KMS-11 (cell line): ENCODE measurements at regions not wholly inside any gene's neighbourhood (a gene's known extent, or its start where the extent isn't known, plus 50 kb on each side); places are given as distances from the start of the nearest gene placed in this dataset.

Experiments
- H2AFZ ChIP-seq: fragments of 200-600 bp; sonication (generic); 2 replicates; pipeline ENCODE4 v1.6.1; 2016; ENCODE audit warnings: antibody characterized with exemption, mixed run types, low read depth
- H3K27ac ChIP-seq: fragments of 200-600 bp; sonication (generic); 2 replicates; pipeline ENCODE4 v1.6.1; 2016; ENCODE audit warnings: mild to moderate bottlenecking, mixed run types
- H3K27me3 ChIP-seq: fragments of 200-600 bp; sonication (generic); 2 replicates; pipeline ENCODE4 v1.6.1; 2017; ENCODE audit warnings: mild to moderate bottlenecking, low read depth, mixed run types, moderate library complexity; ENCODE audit not compliant: insufficient read depth
- H3K36me3 ChIP-seq: fragments of 200-600 bp; sonication (generic); 2 replicates; pipeline ENCODE4 v1.6.1; 2017; ENCODE audit warnings: mild to moderate bottlenecking, mixed run types; ENCODE audit not compliant: insufficient read depth
- H3K4me1 ChIP-seq: fragments of 200-600 bp; sonication (generic); 2 replicates; pipeline ENCODE4 v1.6.1; 2016; ENCODE audit warnings: mild to moderate bottlenecking, low read depth, mixed run types; ENCODE audit not compliant: poor library complexity, severe bottlenecking
- H3K4me2 ChIP-seq: fragments of 200-600 bp; sonication (generic); 2 replicates; pipeline ENCODE4 v1.7.0; 2016; ENCODE audit warnings: mild to moderate bottlenecking, mixed run types
- H3K4me3 ChIP-seq: fragments of 200-600 bp; sonication (generic); IDR thresholded peaks from 2 replicates; pipeline ENCODE4 v1.6.1; 2017; ENCODE audit warnings: low read depth, low read length, mixed read lengths; ENCODE audit not compliant: insufficient read depth
- H3K79me2 ChIP-seq: fragments of 200-600 bp; sonication (generic); 2 replicates; pipeline ENCODE4 v1.6.1; 2016; ENCODE audit warnings: low read depth, mixed run types; ENCODE audit not compliant: insufficient read depth
- H3K9ac ChIP-seq: fragments of 200-600 bp; sonication (generic); 2 replicates; pipeline ENCODE4 v1.6.1; 2016; ENCODE audit warnings: mild to moderate bottlenecking, mixed run types
- H4K20me1 ChIP-seq: fragments of 200-600 bp; sonication (generic); 2 replicates; pipeline ENCODE4 v1.6.1; 2016; ENCODE audit warnings: mild to moderate bottlenecking, mixed run types; ENCODE audit not compliant: insufficient read depth
- TF ChIP-seq, protein P1 (sequence below): fragments of 200-600 bp; sonication (generic); conservative IDR thresholded peaks from 2 replicates; pipeline ENCODE4 v1.6.1; 2017; ENCODE audit warnings: low read depth, mild to moderate bottlenecking, antibody characterized with exemption, low read length, moderate library complexity, mixed read lengths

GRCh38 chr16:86033016-86033474 is 134.1 kb downstream of the IRF8 start:
- H3K4me2 ChIP-seq, result no peak overlapping the region

GRCh38 chr16:86033971-86034370 is 135.0 kb downstream of the IRF8 start:
- H3K4me1 ChIP-seq, result no peaks in the 10 kb centered on the region
- no peak overlapping the region for H2AFZ ChIP-seq
- no peaks in the 10 kb centered on the region for H3K36me3 ChIP-seq
- H3K27ac ChIP-seq, result no peak overlapping the region
- no peaks in the 10 kb centered on the region for H3K79me2 ChIP-seq
- H3K27me3 ChIP-seq, result peaks cover 23% of the 10 kb centered on the region; the same call in 1 of the 2 replicates
- H4K20me1 ChIP-seq, result no peaks in the 10 kb centered on the region
- H3K9ac ChIP-seq, result no peak overlapping the region
- no peak overlapping the region for H3K4me3 ChIP-seq
- no peak overlapping the region for H3K4me2 ChIP-seq
- TF ChIP-seq, protein P1, sequence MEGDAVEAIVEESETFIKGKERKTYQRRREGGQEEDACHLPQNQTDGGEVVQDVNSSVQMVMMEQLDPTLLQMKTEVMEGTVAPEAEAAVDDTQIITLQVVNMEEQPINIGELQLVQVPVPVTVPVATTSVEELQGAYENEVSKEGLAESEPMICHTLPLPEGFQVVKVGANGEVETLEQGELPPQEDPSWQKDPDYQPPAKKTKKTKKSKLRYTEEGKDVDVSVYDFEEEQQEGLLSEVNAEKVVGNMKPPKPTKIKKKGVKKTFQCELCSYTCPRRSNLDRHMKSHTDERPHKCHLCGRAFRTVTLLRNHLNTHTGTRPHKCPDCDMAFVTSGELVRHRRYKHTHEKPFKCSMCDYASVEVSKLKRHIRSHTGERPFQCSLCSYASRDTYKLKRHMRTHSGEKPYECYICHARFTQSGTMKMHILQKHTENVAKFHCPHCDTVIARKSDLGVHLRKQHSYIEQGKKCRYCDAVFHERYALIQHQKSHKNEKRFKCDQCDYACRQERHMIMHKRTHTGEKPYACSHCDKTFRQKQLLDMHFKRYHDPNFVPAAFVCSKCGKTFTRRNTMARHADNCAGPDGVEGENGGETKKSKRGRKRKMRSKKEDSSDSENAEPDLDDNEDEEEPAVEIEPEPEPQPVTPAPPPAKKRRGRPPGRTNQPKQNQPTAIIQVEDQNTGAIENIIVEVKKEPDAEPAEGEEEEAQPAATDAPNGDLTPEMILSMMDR, result no peak

More at GRCh38 chr16:86033016-86033474, 134.1 kb downstream of the IRF8 start:
- Histone ChIP-seq H3K27me3 (peaks cover 23% of the 10 kb centered on the region; the same call in 1 of the 2 replicates), H3K36me3 (no peaks in the 10 kb centered on the region), H3K9ac (no peak overlapping the region), H3K79me2 (no peaks in the 10 kb centered on the region), H4K20me1 (no peaks in the 10 kb centered on the region), H3K4me1 (no peaks in the 10 kb centered on the region), H3K27ac (no peak overlapping the region), H2AFZ (no peak overlapping the region), H3K4me3 (no peak overlapping the region)
- TF ChIP-seq, protein P1, result no peak

- no peaks in the 10 kb centered on the region for H3K36me3 ChIP-seq
- no peak overlapping the region for H3K27ac ChIP-seq
- H4K20me1 ChIP-seq, result no peaks in the 10 kb centered on the region
- H3K4me2 ChIP-seq, result no peak overlapping the region
- TF ChIP-seq, protein P1, result no peak
- H2AFZ ChIP-seq, result no peak overlapping the region
- peaks cover 27% of the 10 kb centered on the region for H3K27me3 ChIP-seq
- H3K79me2 ChIP-seq, result no peaks in the 10 kb centered on the region
- no peaks in the 10 kb centered on the region for H3K4me1 ChIP-seq
- H3K4me3 ChIP-seq, result no peak overlapping the region
- H3K9ac ChIP-seq, result no peak overlapping the region
Observed at GRCh38 chr16:86034421-86034919, 135.5 kb downstream of the IRF8 start.

DNA sequence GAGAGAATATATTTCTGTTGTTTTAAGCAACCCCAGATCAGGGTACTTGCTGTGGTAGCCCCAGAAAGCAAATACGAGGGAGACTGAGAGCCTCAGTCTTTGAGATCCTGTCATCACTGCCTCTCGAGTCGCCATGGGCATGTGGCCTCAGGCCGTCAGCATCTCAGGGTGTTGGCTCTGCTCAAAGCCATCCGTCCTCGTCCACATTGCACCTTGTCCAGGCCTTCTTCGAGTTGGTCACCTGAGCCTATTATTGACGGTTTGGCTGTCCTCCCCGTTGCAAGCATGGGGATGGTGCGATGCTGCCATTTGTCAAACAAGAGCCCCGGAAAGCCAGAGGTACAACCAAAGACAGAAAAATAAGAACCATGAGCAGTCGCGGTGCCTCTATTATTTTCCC is 136.9 kb downstream of the IRF8 start:
- Histone ChIP-seq H3K4me2 (no peak overlapping the region), H3K9ac (no peak overlapping the region), H3K4me1 (no peaks in the 10 kb centered on the region), H3K36me3 (no peaks in the 10 kb centered on the region), H3K79me2 (no peaks in the 10 kb centered on the region), H2AFZ (no peak overlapping the region), H3K27me3 (peaks cover 24% of the 10 kb centered on the region), H4K20me1 (no peaks in the 10 kb centered on the region), H3K27ac (no peak overlapping the region), H3K4me3 (no peak overlapping the region)
- TF ChIP-seq, protein P1, result no peak
